Hematopoietic multipotent progenitor cell treated with erythropoietin and hydrocortisone succinate and interleukin-3 and kit ligand, for 15 days (in vitro differentiated cells): ENCODE measurements at regions not wholly inside any gene's neighbourhood (a gene's known extent, or its start where the extent isn't known, plus 50 kb on each side); places are given as distances from the start of the nearest gene placed in this dataset.
A peak's percentile ranks its signal among the peaks of the same experiment; 100 is the strongest.

ENCODE experiments used
- DNase-seq: peaks from one replicate; pipeline ENCODE4 v3.0.0-alpha.2; 2015; ENCODE audit warnings: low spot score

- DNase-seq, result no peak
Measured at GRCh38 chr7:35450456-35451214, 196.7 kb upstream of the TBX20 start.

DNA sequence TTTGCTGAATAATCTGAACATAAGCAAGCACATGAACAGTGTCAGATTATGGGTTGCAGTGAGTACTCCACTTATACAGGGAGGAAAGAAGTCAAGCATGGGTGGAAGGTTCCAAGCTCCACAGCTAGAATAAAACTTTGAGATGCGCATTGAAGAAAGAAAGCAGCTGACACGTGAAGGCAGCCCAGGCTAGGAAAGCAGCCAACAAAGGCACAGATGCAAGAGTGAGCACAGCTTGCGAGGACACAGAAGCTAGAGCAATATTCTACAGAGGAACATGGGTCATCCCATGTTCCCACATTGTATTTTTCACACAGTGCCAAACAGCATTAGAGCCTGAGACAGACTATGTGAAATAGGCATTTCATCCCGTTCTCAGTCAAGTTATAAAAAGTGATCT is 194.6 kb upstream of the TBX20 start:
- DNase-seq, result no peak

- DNase-seq, result no peak
Measured at GRCh38 chr7:35446091-35446490, 192.2 kb upstream of the TBX20 start.

GRCh38 chr7:35437619-35438275 is 183.8 kb upstream of the TBX20 start:
- no peak for DNase-seq

- no peak for DNase-seq
Measured at GRCh38 chr7:35436452-35436851, 182.6 kb upstream of the TBX20 start.

DNA sequence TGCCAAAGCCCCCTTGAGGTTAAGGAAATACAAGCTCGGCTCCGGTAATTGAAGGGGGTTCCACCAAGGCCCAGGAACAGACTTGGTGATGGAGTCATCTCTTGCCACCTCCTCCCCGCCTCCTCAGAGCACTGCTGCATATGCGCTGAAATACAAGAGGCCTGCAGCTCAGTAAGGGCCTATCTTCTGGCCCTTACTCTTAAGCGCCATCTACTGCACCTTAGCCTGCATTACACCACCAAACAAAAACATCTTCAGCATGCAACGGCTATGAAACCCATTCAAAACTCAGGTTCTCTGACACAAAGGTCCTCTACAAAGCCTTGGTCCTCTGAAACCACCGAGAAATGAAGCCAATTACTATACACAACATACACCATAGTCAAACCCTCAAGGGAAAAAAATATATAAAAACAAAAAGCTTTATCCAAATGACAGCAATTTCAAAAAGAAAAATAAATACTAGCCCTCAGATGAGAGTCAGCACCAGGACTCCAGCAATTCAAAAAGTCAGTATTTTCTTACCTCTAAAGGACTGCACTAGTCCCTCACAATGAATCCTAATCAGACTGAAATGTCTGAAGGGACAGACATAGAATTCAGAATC is 176.8 kb upstream of the TBX20 start:
- peak; percentile 3 for DNase-seq

DNA sequence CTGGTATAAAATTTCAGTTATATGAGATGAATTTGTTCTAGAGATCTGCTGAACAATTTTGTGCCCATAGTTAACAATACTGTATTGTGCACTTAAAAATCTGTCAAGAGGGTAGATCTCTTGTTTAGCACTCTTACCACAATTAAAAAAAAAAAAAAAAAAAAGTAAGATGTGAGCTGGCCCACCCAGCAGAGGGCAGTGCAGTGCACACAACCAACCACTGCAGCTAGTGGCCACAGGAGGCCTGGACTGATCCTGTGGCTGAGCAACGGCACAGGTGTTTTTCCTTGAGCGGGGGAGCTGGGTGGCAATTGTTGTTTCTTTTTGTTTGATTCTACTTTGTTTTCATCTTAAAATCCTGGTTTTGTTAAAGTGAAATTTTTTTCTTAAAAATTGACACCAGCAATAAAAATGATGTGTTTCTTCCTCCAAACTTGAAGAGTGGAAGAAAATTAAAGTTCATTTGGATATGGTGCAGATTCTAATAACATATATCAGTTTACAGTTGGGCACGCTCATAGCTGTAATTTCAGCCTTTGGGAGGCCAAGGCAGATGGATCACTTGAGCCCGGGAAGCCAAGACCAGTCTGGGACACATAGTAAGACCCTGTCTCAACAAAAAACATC is 171.1 kb upstream of the TBX20 start:
- DNase-seq, result peak; percentile 33

DNA sequence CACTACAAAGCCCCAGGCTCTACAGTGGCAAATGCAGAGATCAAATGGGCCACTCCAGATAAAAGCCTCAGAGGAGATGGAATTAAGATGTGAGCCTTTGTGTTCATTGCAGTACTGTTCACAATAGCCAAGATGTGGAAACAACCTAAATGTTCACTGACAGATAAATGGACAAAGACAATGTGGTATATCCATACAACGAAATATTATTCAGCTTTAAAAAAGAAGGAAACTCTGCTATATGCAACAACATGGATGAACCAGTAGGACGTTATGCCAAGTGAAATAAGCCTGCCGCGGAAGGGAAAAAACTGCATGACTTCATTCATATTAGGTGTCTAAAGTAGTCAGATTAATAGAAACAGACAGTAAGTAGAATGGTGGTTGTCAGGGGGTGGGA is 170.5 kb upstream of the TBX20 start:
- DNase-seq, result no peak

- DNase-seq, result no peak
Measured at GRCh38 chr7:35422715-35423114, 168.8 kb upstream of the TBX20 start.

GRCh38 chr7:35420656-35421055 is 166.8 kb upstream of the TBX20 start:
- no peak for DNase-seq

DNA sequence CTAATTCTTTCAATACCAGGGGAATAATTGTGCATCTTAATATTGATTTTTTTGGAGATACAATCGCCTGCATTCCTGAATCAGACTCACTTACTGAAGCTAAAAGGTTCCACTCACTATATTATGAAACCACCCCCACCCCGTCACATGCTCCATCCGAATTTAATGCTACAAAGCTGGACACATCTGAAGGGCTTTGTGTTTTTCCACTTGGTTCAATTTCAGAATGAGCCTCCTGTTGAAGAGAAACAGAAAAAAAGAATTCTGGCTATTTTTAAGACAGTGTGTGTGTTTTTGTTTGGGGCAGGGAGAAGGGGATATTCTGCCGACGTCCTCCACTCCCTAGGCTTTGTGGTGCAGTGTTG is 165.5 kb upstream of the TBX20 start:
- no peak for DNase-seq

DNA sequence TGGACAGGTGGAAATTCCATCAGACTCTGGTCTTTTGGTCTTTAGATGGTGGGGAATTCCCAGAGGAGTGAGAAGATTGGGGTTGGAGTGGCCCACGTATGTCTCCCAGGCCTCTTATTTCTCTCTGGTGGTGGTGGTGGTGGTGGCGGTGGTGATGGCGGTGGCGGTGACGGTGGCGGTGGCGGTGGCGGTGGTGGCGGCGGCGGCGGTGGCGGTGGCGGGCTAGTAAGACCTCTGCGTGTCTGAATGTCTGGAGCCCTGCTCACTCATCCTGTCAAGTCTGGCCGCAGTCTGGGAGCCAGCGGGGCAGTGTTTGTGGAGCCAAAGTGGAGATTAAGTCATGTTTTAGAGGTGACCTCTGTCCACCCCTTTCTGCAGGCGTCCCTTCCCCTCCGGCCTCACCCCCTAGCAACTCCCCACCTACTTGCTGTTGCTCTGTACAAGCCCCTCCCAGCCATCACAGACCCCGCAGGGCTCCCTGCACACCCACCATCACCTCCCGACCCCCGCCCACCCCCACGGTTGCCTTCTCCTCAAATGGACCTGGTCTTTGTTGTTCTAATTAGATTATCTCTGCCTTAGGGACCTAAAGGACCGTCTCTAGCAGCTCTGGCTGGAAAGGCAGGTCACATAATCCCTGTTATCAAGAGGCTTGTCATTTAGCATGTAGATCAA is 165.0 kb upstream of the TBX20 start:
- no peak for DNase-seq

DNA sequence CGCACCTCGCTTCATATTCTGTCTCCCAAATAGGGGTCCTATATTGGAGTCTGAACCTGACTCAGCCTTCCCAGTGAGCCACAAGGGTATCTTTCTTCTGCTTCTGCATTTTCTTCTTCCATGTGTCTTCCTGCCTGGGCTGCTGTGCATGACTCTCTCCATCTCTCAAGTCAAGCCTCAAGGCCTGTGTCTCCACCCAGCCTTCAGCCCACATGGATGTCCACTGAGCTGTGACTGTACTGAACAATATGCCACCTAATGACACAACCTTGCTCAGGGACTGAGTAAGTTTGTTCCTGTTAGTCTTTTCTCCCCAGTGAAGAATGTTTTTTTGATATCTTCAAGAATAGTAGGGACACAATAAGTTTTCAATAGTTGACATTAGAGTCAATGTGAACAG is 162.7 kb upstream of the TBX20 start:
- no peak for DNase-seq

DNA sequence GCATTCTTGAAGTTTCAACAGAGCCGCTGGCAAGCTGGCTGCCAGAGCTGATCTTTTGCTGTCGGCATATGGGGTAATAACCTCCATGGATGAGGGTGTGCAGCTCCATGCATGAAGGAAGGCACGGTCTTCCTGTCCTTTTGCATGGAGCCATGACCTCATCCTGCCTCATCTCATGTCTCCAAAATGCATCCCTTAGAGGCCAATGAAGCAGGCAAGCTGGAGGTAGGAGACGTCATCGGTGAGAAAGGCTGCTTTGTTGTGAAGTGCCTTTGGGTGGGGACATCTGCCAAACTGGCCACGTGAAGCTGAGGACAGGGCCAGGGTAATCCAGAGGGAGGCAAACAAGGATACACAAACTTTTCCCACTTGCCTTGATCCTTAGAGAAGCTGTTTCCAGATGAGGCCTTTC is 161.5 kb upstream of the TBX20 start:
- no peak for DNase-seq

GRCh38 chr7:35411331-35411730 is 157.4 kb upstream of the TBX20 start:
- DNase-seq, result no peak

- DNase-seq, result no peak
Measured at GRCh38 chr7:35405461-35405860, 151.6 kb upstream of the TBX20 start.

DNA sequence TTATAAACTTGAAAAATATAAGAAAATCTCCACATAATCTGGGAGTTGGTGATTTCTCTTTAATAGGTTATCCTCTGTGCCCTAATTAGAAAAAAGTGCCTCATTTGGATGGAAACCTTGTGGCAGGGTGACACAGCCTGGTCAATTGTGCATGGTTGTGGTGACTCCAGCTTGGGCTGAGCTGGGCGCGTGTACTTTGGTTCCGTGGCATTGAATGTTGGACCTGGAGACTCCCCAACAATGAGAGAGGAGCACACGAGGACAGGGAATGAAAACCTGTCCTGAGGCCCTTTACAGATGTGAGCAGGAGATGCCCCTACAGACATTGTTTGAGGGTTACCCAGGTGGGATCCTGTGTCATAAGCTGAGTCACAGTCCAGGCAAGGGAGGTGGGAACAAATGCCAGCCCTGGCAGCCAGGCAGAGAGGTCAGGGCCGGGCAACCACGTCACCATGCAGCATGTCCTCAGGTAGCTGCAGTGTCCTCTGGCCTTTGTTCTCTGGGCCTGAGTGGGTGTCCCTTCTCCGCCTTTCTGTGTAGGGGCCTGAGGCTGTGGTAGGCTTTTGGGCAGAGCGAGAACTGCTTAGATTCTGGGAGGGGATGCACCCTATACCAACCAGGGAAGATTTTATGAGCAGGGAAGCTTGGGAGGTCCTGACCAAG is 147.4 kb upstream of the TBX20 start:
- DNase-seq, result no peak

GRCh38 chr7:35399840-35400239 is 145.9 kb upstream of the TBX20 start:
- DNase-seq, result no peak

DNA sequence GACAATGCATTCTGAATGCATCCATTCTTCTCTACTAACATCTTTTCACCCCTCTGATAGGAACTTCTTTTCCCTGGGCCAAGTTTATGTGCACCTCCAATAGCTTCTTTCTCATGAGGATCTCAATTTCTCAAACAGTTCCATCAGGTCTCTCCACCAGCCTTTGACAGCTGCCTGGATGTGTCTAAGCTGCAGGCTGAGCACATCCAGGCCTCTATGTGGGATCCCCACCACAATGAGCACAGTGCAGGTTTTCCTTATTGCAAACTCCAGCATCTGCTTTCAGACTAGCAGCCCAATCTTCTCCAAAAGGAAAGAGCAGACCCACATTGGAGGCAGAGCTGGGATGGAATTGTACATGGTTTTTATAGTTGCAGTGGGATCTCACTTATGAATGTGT is 145.3 kb upstream of the TBX20 start:
- DNase-seq, result no peak

DNA sequence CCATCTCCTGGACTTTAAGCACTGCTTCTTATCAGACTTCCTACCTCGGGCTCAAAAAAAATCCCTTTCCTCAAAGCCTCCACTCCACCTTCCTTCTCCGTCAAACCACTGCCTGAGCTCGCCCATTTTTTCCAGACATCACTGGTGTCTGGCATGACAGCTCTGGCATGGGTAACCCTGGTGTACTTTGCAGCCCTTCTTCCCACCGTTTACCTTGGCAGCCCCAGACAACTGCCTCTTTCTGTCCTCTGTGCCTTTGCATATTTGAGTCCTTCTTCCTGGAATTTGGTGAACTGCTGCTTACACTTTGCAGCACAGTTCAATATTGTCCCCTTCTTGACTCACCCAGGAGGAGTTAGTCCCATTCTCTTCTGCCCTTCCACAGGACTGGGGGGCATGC is 144.6 kb upstream of the TBX20 start:
- DNase-seq, result no peak

- DNase-seq, result no peak
Measured at GRCh38 chr7:35390146-35390545, 136.2 kb upstream of the TBX20 start.

DNA sequence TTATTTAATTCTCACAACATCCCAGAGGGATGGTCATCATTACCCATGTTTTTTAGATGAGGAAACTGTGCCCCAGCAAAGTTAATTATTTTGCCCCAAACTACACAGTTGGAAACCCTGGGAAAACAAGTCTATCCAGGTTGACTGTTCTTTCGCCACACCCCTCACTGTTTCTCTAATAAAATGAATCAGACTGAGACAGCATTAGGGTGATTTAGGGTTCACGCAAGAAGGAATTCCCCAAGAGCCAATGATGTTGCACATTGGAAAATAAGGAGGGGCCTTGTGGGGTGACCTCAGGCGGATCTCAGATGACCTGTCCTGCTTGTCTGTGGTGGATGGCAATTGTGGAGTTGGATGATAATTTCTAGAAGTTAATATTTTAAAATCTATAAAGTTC is 135.7 kb upstream of the TBX20 start:
- no peak for DNase-seq
